ENCODE measurements at regions not wholly inside any gene's neighbourhood (a gene's known extent, or its start where the extent isn't known, plus 50 kb on each side); places are given as distances from the start of the nearest gene placed in this dataset.

DNA sequence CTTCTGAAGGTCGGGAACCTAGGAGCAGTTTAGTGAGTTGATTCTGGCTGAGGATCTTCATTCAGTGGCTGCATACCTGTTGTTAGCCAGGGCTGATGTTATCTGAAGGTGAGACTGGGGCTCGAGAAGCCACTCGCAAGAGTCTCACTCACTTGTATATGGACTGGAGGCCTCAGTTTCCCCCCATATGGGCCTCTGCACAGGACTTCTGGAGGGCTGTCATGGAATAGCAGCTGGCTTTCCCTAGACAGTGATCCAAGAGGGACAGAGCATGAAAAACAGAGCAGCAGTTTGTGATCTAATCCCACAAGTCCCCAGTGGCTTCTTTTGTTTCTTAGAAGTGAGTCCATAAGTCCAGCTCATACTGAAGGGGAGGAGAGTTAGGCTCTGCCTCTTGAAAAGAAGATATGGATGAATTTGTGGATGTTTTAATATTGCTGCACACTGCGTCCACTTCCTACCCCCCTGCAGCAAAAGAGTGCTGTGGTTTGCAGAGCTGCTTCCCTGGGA lies 623.4 kb downstream of the CDH26 start:
- TF ChIP-seq, protein P1, sequence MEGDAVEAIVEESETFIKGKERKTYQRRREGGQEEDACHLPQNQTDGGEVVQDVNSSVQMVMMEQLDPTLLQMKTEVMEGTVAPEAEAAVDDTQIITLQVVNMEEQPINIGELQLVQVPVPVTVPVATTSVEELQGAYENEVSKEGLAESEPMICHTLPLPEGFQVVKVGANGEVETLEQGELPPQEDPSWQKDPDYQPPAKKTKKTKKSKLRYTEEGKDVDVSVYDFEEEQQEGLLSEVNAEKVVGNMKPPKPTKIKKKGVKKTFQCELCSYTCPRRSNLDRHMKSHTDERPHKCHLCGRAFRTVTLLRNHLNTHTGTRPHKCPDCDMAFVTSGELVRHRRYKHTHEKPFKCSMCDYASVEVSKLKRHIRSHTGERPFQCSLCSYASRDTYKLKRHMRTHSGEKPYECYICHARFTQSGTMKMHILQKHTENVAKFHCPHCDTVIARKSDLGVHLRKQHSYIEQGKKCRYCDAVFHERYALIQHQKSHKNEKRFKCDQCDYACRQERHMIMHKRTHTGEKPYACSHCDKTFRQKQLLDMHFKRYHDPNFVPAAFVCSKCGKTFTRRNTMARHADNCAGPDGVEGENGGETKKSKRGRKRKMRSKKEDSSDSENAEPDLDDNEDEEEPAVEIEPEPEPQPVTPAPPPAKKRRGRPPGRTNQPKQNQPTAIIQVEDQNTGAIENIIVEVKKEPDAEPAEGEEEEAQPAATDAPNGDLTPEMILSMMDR (tag by site-specific recombination; IDR thresholded peaks at IDR 0.05) = no peak
- TF ChIP-seq KLF7 (tag by site-specific recombination; IDR thresholded peaks at IDR 0.05; ENCODE audit: borderline replicate concordance) (no peak), ZBTB1 (tag by site-specific recombination; IDR thresholded peaks at IDR 0.05) (no peak), ZNF292 (tag by site-specific recombination; IDR thresholded peaks at IDR 0.05; ENCODE audit: borderline replicate concordance, low read depth) (no peak), ZNF776 (tag by site-specific recombination; IDR thresholded peaks at IDR 0.05; ENCODE audit: borderline replicate concordance) (no peak), WT1 (tag by site-specific recombination; IDR thresholded peaks at IDR 0.05) (no peak), ZFP37 (tag by site-specific recombination; IDR thresholded peaks at IDR 0.05) (no peak), ZNF558 (tag by site-specific recombination; IDR thresholded peaks at IDR 0.05) (no peak), ZNF133 (tag by site-specific recombination; IDR thresholded peaks at IDR 0.05) (no peak), ZNF112 (tag by site-specific recombination; IDR thresholded peaks at IDR 0.05) (no peak), SP2 (tag by site-specific recombination; IDR thresholded peaks at IDR 0.05) (no peak)
- TF ChIP-seq, protein P2, sequence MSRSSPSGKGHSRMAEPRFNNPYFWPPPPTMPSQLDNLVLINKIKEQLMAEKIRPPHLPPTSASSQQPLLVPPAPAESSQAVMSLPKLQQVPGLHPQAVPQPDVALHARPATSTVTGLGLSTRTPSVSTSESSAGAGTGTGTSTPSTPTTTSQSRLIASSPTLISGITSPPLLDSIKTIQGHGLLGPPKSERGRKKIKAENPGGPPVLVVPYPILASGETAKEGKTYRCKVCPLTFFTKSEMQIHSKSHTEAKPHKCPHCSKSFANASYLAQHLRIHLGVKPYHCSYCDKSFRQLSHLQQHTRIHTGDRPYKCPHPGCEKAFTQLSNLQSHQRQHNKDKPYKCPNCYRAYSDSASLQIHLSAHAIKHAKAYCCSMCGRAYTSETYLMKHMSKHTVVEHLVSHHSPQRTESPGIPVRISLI (tag by site-specific recombination; IDR thresholded peaks at IDR 0.05) = no peak
- TF ChIP-seq, protein P3, sequence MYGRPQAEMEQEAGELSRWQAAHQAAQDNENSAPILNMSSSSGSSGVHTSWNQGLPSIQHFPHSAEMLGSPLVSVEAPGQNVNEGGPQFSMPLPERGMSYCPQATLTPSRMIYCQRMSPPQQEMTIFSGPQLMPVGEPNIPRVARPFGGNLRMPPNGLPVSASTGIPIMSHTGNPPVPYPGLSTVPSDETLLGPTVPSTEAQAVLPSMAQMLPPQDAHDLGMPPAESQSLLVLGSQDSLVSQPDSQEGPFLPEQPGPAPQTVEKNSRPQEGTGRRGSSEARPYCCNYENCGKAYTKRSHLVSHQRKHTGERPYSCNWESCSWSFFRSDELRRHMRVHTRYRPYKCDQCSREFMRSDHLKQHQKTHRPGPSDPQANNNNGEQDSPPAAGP (tag by site-specific recombination; IDR thresholded peaks at IDR 0.05) = no peak
- TF ChIP-seq, protein P4, sequence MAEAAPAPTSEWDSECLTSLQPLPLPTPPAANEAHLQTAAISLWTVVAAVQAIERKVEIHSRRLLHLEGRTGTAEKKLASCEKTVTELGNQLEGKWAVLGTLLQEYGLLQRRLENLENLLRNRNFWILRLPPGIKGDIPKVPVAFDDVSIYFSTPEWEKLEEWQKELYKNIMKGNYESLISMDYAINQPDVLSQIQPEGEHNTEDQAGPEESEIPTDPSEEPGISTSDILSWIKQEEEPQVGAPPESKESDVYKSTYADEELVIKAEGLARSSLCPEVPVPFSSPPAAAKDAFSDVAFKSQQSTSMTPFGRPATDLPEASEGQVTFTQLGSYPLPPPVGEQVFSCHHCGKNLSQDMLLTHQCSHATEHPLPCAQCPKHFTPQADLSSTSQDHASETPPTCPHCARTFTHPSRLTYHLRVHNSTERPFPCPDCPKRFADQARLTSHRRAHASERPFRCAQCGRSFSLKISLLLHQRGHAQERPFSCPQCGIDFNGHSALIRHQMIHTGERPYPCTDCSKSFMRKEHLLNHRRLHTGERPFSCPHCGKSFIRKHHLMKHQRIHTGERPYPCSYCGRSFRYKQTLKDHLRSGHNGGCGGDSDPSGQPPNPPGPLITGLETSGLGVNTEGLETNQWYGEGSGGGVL (tag by site-specific recombination; IDR thresholded peaks at IDR 0.05) = no peak

Data from HEK293 (cell line).